DND-41 (cell line): ENCODE measurements at regions not wholly inside any gene's neighbourhood (a gene's known extent, or its start where the extent isn't known, plus 50 kb on each side); places are given as distances from the start of the nearest gene placed in this dataset.

Source experiments
- EZH2 ChIP-seq: IDR thresholded peaks from 3 replicates; pipeline ENCODE4 v1.6.1; 2012; ENCODE audit warnings: borderline replicate concordance, low read depth, mild to moderate bottlenecking, moderate library complexity, low read length, inconsistent platforms; ENCODE audit not compliant: severe bottlenecking
- TF ChIP-seq, protein P1 (sequence below): IDR thresholded peaks from 2 replicates; pipeline ENCODE4 v1.5.1; 2012; ENCODE audit warnings: borderline replicate concordance, low read length, moderate library complexity, mild to moderate bottlenecking; ENCODE audit not compliant: poor library complexity, severe bottlenecking; ENCODE audit errors: extremely low read depth

DNA sequence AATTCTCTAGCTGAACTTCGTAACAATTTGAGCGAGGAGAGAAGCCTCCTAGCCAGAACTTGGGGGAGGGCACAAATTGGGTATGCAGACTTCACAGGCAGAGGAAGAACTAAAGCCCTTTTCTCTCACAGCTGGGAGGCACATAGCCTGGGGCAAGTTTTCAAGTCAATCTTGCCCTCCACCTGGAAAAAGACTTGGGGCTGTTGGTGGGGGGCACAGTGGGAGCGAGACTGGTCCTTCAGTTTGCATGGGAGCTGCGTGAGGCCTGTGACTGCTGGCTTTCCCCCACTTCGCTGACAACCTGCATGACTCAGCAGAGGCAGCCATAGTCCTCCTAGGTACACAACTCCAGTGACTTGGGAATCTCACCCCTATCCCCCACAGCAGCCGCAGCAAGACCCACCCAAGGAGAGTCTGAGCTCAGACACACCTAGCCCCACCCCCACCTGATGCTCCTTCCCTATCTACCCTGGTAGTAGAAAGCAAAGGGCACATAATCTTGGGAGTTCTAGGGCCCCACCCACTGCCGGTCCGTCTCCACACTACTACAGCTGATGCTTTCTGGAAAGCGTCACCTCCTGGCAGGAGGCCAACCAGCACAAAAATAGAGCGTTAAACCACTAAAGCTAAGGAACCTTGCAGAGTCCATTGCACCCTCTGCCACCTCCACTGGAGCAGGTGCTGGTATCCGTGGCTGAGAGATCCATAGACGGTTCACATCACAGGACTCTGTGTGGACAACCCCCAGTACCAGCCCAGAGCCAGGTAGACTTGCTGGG is 160.8 kb downstream of the CBLL2 start:
- TF ChIP-seq, protein P1, sequence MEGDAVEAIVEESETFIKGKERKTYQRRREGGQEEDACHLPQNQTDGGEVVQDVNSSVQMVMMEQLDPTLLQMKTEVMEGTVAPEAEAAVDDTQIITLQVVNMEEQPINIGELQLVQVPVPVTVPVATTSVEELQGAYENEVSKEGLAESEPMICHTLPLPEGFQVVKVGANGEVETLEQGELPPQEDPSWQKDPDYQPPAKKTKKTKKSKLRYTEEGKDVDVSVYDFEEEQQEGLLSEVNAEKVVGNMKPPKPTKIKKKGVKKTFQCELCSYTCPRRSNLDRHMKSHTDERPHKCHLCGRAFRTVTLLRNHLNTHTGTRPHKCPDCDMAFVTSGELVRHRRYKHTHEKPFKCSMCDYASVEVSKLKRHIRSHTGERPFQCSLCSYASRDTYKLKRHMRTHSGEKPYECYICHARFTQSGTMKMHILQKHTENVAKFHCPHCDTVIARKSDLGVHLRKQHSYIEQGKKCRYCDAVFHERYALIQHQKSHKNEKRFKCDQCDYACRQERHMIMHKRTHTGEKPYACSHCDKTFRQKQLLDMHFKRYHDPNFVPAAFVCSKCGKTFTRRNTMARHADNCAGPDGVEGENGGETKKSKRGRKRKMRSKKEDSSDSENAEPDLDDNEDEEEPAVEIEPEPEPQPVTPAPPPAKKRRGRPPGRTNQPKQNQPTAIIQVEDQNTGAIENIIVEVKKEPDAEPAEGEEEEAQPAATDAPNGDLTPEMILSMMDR: no peak
- no peak for TF ChIP-seq EZH2
